ENCODE measurements at regions not wholly inside any gene's neighbourhood (a gene's known extent, or its start where the extent isn't known, plus 50 kb on each side); places are given as distances from the start of the nearest gene placed in this dataset.
"Not testable (repeated sequence)": the region's sequence is repeated elsewhere in the genome, so short reads cannot be mapped to it uniquely, and the experiment has no call there.

DNA sequence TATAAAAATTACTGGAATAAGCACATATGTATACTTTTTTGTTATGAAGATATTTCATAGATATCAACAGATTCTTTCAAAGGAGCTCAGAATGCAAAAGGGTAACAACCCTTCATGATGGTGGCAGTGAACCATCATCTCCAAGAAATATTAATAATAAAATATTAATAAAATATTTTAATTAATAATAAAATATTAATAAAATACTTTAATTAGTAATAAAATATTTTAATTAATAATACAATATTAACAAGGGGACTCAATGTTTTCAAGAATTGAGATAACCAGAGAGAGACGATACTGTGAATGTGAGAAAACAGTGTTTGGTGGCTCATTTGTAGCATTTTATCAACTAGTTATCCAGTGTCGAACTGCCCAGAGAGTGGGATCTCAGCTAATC lies 86.0 kb upstream of the NT5E start:
- POLR2A ChIA-PET, result no interaction called here
- CTCF ChIA-PET, result no interaction called here
- no peak for DNase-seq (ENCODE audit: extremely low spot score)
- TF ChIP-seq FOXA1 (IDR thresholded peaks at IDR 0.05), result no peak
- TF ChIP-seq HDGF (IDR thresholded peaks at IDR 0.05; ENCODE audit: borderline replicate concordance), result no peak
- TF ChIP-seq ZNF384 (IDR thresholded peaks at IDR 0.05), result no peak
- no peak for TF ChIP-seq SUZ12 (IDR thresholded peaks at IDR 0.05)
- no peak for TF ChIP-seq SP1 (IDR thresholded peaks at IDR 0.05)
- TF ChIP-seq ELF4 (IDR thresholded peaks at IDR 0.05), result no peak
- no peak for TF ChIP-seq TARDBP (IDR thresholded peaks at IDR 0.05)
- no peak for TF ChIP-seq NFRKB (IDR thresholded peaks at IDR 0.05)
- no peak for TF ChIP-seq L3MBTL2 (conservative IDR thresholded peaks at IDR 0.05)

DNA sequence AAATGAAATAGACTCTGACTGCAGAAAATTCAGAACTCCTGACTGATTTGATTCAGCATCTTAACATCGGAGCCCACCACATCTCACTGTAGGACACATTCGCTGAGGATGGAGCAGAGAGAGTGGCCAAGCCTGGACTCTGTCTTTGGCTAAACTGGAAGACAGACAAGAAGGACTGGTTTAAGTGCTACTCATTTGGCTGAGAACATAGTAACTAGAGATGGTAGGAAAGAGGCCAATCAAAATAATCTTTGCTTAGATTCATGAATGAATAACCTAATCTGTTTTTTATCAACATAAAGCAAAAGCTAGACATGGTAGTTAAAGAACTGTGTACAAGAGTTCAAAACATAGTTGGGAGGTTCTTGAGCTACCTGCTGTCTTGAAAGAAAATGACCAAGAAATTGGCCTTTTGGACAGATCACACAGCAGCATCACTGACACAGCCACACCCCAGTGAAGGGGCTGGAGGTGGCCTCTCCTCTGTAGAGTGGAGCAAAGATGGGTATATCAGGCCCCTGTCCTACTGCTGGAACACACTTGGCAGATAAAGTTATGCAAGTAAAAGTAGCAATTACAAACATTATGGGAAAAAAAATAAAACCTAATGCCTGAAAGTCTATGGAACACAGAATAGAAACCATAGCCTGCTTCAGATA lies 87.1 kb upstream of the NT5E start:
- ChIA-PET CTCF (interaction anchor here (0.5 to 2.2 kb wide), 3 partner anchors 11 to 120 kb away, joined by 3 to 6 read pairs (median 4); no protein-coding TSS in a partner anchor), POLR2A (no interaction called here)
- no peak for TF ChIP-seq ARNT (IDR thresholded peaks at IDR 0.05)
- TF ChIP-seq FOXK2 (IDR thresholded peaks at IDR 0.05), result no peak
- no peak for TF ChIP-seq SP1 (IDR thresholded peaks at IDR 0.05)
- TF ChIP-seq ELF4 (IDR thresholded peaks at IDR 0.05), result no peak
- TF ChIP-seq SUZ12 (IDR thresholded peaks at IDR 0.05), result no peak
- no peak for TF ChIP-seq ZNF384 (IDR thresholded peaks at IDR 0.05)
- DNase-seq (ENCODE audit: extremely low spot score), result no peak

DNA sequence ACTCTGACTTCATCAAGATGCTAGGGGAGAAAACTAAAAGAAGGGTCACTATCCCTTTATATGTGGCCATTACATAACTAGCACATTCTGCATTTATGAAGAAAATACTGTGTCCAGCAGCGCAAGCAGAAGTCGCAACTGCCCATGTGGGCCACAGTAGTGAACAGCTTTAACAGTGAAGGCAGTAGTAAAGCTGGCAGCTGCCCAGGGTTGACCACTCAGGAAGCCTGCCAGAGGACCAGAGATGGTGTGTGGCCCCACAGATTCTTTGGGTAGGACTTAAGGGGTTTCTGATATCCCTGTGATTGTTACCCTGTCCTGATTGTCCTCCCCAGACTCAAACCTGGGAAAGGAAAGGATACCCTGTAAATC lies 88.3 kb upstream of the NT5E start:
- no peak for DNase-seq (ENCODE audit: extremely low spot score)
- CTCF ChIA-PET, result interaction anchor here (2.2 kb wide), 1 partner anchor 115 kb away, joined by 6 read pairs; no protein-coding TSS in a partner anchor
- TF ChIP-seq L3MBTL2 (conservative IDR thresholded peaks at IDR 0.05), result no peak
- no peak for TF ChIP-seq ELF4 (IDR thresholded peaks at IDR 0.05)
- TF ChIP-seq NFRKB (IDR thresholded peaks at IDR 0.05), result no peak
- POLR2A ChIA-PET, result no interaction called here

DNA sequence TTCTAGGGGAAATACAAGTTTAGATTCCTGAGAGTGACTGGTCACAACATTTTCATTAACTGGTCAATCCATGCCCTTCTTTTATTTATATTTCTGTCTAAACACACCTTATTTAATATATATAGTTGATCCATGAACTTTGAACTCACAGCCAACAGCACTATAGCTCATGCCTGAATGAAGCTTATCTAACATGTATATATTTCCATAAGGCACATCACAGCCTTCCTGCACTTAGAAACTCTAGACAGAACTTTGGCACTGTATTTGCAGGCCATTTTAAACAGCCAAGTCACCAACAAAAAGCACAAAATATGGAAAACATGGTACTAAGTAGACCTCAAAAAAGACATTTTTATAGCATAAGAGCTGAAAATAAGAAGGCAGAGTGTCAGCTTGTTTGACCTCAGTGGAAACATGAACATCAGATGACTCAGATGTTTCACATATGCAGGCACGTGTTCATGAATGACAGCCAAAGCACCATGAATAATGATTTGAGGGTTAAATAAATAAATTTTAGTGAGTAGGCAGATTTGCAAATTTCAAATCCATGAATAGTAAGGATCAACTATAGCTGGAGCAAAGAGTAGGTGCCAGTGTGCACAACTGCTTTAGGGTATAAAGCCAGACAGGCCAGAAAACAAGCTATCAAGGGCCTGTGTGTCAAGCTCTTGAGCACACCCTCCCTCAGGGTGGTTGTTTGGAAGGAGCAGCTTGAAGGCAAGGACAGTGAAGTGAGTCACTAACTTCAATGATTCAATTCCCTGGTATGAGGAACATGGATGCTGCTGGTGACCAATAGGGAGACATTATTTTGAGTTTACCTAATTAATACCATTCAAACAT lies 88.9 kb upstream of the NT5E start:
- no peak for DNase-seq (ENCODE audit: extremely low spot score)
- ChIA-PET POLR2A (interaction anchor here (1.7 kb wide), 1 partner anchor 317 kb away, joined by 4 read pairs; no protein-coding TSS in a partner anchor), CTCF (interaction anchor here (2.2 kb wide), 1 partner anchor 116 kb away, joined by 6 read pairs; no protein-coding TSS in a partner anchor)
- TF ChIP-seq ELF4 (IDR thresholded peaks at IDR 0.05), result no peak

DNA sequence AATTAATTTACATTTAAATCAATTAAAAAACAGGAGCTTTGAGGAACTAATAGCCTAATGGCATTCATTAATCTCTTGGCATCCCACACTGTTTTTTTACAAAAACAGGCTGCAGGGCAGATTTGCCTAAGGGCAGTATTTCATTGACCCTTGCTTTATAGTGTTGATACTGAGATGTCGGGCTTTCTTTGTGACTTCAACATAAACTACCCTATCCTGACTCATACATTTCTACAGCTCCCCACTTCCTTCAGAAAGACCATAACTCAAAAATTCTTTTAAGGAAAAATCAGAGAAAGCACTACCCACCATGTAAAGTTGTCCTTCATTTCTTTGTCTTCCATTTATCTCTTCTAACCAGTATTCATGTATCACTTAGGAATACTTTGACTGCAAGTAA lies 92.2 kb upstream of the NT5E start:
- CTCF ChIA-PET, result interaction anchor here (0.6 to 1.1 kb wide), 2 partner anchors 27 to 125 kb away, joined by 3 read pairs; no protein-coding TSS in a partner anchor
- POLR2A ChIA-PET, result interaction anchor here (0.7 kb wide), 1 partner anchor 321 kb away, joined by 3 read pairs; no protein-coding TSS in a partner anchor
- no peak for DNase-seq (ENCODE audit: extremely low spot score)
- TF ChIP-seq FOXM1 (IDR thresholded peaks at IDR 0.05; ENCODE audit: borderline replicate concordance) (no peak), LEF1 (IDR thresholded peaks at IDR 0.05; ENCODE audit: borderline replicate concordance) (no peak), CTBP1 (IDR thresholded peaks at IDR 0.05; ENCODE audit: borderline replicate concordance) (no peak), HDGF (IDR thresholded peaks at IDR 0.05; ENCODE audit: borderline replicate concordance) (no peak), SUZ12 (IDR thresholded peaks at IDR 0.05) (no peak), NFRKB (IDR thresholded peaks at IDR 0.05) (no peak), TARDBP (IDR thresholded peaks at IDR 0.05) (no peak)

DNA sequence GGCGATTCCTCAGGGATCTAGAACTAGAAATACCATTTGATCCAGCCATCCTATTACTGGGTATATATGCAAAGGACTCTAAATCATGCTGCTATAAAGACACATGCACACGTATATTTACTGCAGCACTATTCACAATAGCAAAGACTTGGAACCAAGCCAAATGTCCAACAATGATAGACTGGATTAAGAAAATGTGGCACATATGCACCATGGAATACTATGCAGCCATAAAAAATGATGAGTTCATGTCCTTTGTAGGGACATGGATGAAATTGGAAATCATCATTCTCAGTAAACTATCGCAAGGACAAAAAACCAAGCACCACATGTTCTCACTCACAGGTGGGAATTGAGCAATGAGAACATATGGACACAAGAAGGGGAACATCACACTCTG lies 93.1 kb upstream of the NT5E start:
- POLR2A ChIA-PET; DNase-seq (ENCODE audit: extremely low spot score); CTCF ChIA-PET: not testable (repeated sequence)

DNA sequence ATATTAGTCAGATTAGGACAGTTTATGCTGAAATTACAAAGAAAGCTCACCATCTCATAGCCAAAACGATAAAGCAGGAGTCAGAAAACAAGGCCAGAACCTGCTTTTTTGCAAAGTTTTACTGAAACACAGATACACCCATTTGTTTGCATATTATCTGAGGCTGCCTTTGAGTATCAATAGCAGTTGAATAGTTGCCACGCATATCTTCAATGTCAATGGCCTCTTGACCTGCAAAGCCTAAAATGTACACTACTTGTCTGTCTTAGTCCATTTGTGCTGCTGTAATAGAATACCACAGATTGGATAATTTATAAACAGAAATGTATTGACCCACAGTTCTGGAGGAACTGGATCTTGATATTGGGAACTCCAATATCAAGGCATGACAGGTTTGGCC lies 94.1 kb upstream of the NT5E start:
- POLR2A ChIA-PET, result no interaction called here
- DNase-seq (ENCODE audit: extremely low spot score), result no peak
- CTCF ChIA-PET, result interaction anchor here (0.8 to 1.9 kb wide), 5 partner anchors 31 to 182 kb away, joined by 3 to 9 read pairs (median 4); no protein-coding TSS in a partner anchor

DNA sequence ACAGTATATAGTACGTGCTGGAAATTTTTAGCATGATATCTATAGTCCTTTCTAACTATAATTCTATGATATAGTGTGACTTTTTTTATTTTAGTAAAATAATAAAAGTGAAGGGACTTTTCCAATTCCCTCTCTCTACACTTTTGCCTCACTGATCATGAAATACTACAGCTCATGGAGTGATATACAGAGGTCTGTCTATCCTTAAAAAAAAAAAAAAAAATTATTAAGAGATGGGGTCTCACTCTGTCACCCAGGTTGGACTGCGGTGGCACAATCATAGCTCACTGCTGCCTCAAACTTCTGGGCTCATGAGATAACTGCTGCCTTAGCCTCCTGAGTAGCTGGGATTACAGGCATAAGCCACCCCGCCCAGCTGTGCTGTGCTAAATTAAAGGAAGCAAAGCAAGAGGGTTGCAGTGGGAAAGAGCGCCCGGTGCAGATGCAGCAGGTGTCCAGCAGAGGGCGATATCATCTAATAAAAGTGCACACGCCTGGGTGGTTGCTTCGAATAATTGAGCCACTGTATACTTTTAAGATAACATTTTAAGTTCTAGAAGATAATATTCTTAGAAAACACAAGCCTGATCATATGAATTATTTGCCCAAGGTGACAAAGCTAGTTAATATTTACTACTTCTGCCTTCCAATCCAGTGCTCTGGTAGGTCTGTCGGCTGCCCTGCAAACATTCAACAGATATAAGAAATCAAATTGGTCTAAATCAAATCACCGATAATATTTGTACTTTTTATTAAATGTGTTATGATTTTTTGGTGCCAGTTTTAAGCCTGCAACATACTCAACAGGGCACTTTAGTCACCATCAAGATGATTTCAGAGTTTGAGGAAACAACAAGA lies 94.9 kb upstream of the NT5E start:
- ChIA-PET POLR2A (interaction anchor here (0.8 kb wide), 1 partner anchor 324 kb away, joined by 3 read pairs; no protein-coding TSS in a partner anchor), CTCF (interaction anchor here (0.6 to 1.9 kb wide), 11 partner anchors 32 to 477 kb away, joined by 3 to 10 read pairs (median 4); no protein-coding TSS in a partner anchor)
- TF ChIP-seq HDGF (IDR thresholded peaks at IDR 0.05; ENCODE audit: borderline replicate concordance), result no peak
- TF ChIP-seq BHLHE40 (IDR thresholded peaks at IDR 0.05; ENCODE audit: borderline replicate concordance), result no peak
- TF ChIP-seq SUZ12 (IDR thresholded peaks at IDR 0.05), result no peak
- no peak for TF ChIP-seq TARDBP (IDR thresholded peaks at IDR 0.05)
- TF ChIP-seq ZNF384 (IDR thresholded peaks at IDR 0.05), result no peak
- no peak for TF ChIP-seq FOXM1 (IDR thresholded peaks at IDR 0.05; ENCODE audit: borderline replicate concordance)
- TF ChIP-seq, protein P1, sequence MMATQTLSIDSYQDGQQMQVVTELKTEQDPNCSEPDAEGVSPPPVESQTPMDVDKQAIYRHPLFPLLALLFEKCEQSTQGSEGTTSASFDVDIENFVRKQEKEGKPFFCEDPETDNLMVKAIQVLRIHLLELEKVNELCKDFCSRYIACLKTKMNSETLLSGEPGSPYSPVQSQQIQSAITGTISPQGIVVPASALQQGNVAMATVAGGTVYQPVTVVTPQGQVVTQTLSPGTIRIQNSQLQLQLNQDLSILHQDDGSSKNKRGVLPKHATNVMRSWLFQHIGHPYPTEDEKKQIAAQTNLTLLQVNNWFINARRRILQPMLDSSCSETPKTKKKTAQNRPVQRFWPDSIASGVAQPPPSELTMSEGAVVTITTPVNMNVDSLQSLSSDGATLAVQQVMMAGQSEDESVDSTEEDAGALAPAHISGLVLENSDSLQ (IDR thresholded peaks at IDR 0.05), result no peak
- no peak for TF ChIP-seq LEF1 (IDR thresholded peaks at IDR 0.05; ENCODE audit: borderline replicate concordance)
- no peak for TF ChIP-seq L3MBTL2 (conservative IDR thresholded peaks at IDR 0.05)
- no peak for TF ChIP-seq ARNT (IDR thresholded peaks at IDR 0.05)
- no peak for TF ChIP-seq SP1 (IDR thresholded peaks at IDR 0.05)
- TF ChIP-seq CTBP1 (IDR thresholded peaks at IDR 0.05; ENCODE audit: borderline replicate concordance), result no peak
- DNase-seq (ENCODE audit: extremely low spot score), result peak; percentile 68

More for the DNA sequence above, 94.1 kb upstream of the NT5E start:
- TF ChIP-seq LEF1 (IDR thresholded peaks at IDR 0.05; ENCODE audit: borderline replicate concordance) (no peak), BHLHE40 (IDR thresholded peaks at IDR 0.05; ENCODE audit: borderline replicate concordance) (no peak), FOXM1 (IDR thresholded peaks at IDR 0.05; ENCODE audit: borderline replicate concordance) (no peak), FOXK2 (IDR thresholded peaks at IDR 0.05) (no peak), L3MBTL2 (conservative IDR thresholded peaks at IDR 0.05) (no peak), CTBP1 (IDR thresholded peaks at IDR 0.05; ENCODE audit: borderline replicate concordance) (no peak), SP1 (IDR thresholded peaks at IDR 0.05) (no peak), ZNF384 (IDR thresholded peaks at IDR 0.05) (no peak), ELF4 (IDR thresholded peaks at IDR 0.05) (no peak)

All from HEK293T (cell line).